ENCODE measurements at regions not wholly inside any gene's neighbourhood (a gene's known extent, or its start where the extent isn't known, plus 50 kb on each side); places are given as distances from the start of the nearest gene placed in this dataset.

GRCh38 chr15:70280781-70281180 is 183.1 kb upstream of the TLE3 start:
- no peak for TF ChIP-seq CTCF (conservative IDR thresholded peaks at IDR 0.05)
- H3K23ac ChIP-seq (ENCODE audit: insufficient read length, low read depth, low read length) = no peak overlapping the region
- Mint-ChIP-seq H3K27ac (no peak overlapping the region; a peak in 1 of 7 replicates), H3K36me3 (ENCODE audit: insufficient read depth in 1 of 3, low read depth in 3 of 3) (no peaks in the 10 kb centered on the region), H3K9me3 (no peaks in the 10 kb centered on the region), H3K4me1 (peaks cover 11 to 14% of the 10 kb centered on the region in 2 experiments), H3K4me3 (no peak overlapping the region), H3K27me3 (ENCODE audit: low read depth) (no peaks in the 10 kb centered on the region; the same call in 1 of the 2 replicates)
- H3K27me3 ChIP-seq (ENCODE audit: insufficient read depth, low read length) = no peaks in the 10 kb centered on the region
- no peak overlapping the region for H3K4me2 ChIP-seq (ENCODE audit: insufficient read depth, insufficient read length, low read length)
- H2BK5ac ChIP-seq (ENCODE audit: insufficient read length, low read length) = no peak overlapping the region
- no peak overlapping the region for H3K18ac ChIP-seq (ENCODE audit: insufficient read length, low read depth, low read length)
- H2BK12ac ChIP-seq (ENCODE audit: insufficient read length, low read depth, low read length) = no peak overlapping the region
- no peak overlapping the region for H2BK120ac ChIP-seq (ENCODE audit: low read depth, low read length, poor library complexity, severe bottlenecking)
- no peaks in the 10 kb centered on the region for H3K79me1 ChIP-seq (ENCODE audit: insufficient read depth, low read depth, low read length, poor library complexity, severe bottlenecking)
- H2AFZ ChIP-seq (ENCODE audit: low read length) = no peak overlapping the region
- DNase-seq = no peak
- H2BK20ac ChIP-seq (ENCODE audit: low read depth, low read length, poor library complexity, severe bottlenecking) = no peak overlapping the region
- H3K14ac ChIP-seq (ENCODE audit: insufficient read depth, low read length) = no peak overlapping the region
- H4K91ac ChIP-seq (ENCODE audit: insufficient read length, low read depth, low read length) = no peak overlapping the region
- no peak overlapping the region for H3T11ph ChIP-seq (ENCODE audit: low read length)
- no peak overlapping the region for H3K4ac ChIP-seq (ENCODE audit: low read depth, low read length)
- no peaks in the 10 kb centered on the region for H4K20me1 ChIP-seq (ENCODE audit: control insufficient read depth, insufficient read depth, insufficient read length)
- no peak overlapping the region for H4K8ac ChIP-seq (replicated peaks; ENCODE audit: insufficient read length, low read depth, low read length)
- H3K56ac ChIP-seq (ENCODE audit: insufficient read length, low read depth, low read length) = no peak overlapping the region
- no peaks in the 10 kb centered on the region for H3K9me3 ChIP-seq (ENCODE audit: control insufficient read depth, low read depth, low read length)
- no peaks in the 10 kb centered on the region for H3K79me2 ChIP-seq (ENCODE audit: insufficient read depth, low read length)
- no peak overlapping the region for H4K5ac ChIP-seq (ENCODE audit: insufficient read length, low read depth, low read length)
- WGBS (ENCODE audit: extremely low coverage, insufficient read length, low lambda C conversion rate) = no CpG with 5 or more reads among the region's 6 CpGs
- no peak overlapping the region for H3K27ac ChIP-seq (ENCODE audit: insufficient read length, low read depth, low read length)
- peaks cover 5% of the 10 kb centered on the region for H3K23me2 ChIP-seq (ENCODE audit: insufficient read length, low read depth, low read length, poor library complexity, severe bottlenecking)
- no peak overlapping the region for H2AK5ac ChIP-seq (ENCODE audit: insufficient read length, low read length)
- no peaks in the 10 kb centered on the region for H3K4me1 ChIP-seq (ENCODE audit: insufficient read depth, low read length)
- no peak overlapping the region for H3K9ac ChIP-seq (ENCODE audit: extremely low read depth, insufficient read length, low read length)
- no peak overlapping the region for H2BK15ac ChIP-seq (ENCODE audit: low read depth, low read length)
